ENCODE measurements at regions not wholly inside any gene's neighbourhood (a gene's known extent, or its start where the extent isn't known, plus 50 kb on each side); places are given as distances from the start of the nearest gene placed in this dataset.

DNA sequence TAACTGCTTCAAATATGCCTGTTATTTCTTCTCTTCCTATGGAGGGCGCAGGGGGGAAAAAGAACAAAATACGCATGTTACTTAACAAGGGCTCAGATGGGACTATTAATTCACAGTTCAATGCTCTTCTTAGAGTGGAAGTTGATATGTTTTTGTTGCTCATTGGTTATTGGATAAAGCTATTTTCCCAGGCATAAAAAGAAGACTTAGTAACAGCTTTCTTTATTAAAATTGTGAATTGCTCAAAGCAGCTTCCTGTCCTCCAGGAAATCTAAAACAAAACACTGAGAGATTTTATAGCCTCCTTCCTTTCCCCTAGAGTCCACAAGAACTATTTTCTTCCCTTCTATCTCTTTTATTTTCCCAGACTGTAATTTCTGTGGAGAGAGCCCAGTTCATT is 180.8 kb downstream of the SH3BP4 start:
- no peaks in the 10 kb centered on the region for H3K9me3 ChIP-seq (ENCODE audit: control insufficient read depth, insufficient read depth, low read depth, low read length)
- no peak overlapping the region for H3K27ac ChIP-seq (ENCODE audit: insufficient read depth, low read length)
- no peak for TF ChIP-seq EZH2 (IDR thresholded peaks at IDR 0.05; ENCODE audit: low read length, missing control alignments)
- TF ChIP-seq, protein P1, sequence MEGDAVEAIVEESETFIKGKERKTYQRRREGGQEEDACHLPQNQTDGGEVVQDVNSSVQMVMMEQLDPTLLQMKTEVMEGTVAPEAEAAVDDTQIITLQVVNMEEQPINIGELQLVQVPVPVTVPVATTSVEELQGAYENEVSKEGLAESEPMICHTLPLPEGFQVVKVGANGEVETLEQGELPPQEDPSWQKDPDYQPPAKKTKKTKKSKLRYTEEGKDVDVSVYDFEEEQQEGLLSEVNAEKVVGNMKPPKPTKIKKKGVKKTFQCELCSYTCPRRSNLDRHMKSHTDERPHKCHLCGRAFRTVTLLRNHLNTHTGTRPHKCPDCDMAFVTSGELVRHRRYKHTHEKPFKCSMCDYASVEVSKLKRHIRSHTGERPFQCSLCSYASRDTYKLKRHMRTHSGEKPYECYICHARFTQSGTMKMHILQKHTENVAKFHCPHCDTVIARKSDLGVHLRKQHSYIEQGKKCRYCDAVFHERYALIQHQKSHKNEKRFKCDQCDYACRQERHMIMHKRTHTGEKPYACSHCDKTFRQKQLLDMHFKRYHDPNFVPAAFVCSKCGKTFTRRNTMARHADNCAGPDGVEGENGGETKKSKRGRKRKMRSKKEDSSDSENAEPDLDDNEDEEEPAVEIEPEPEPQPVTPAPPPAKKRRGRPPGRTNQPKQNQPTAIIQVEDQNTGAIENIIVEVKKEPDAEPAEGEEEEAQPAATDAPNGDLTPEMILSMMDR (conservative IDR thresholded peaks at IDR 0.05 in 1 of 2, IDR thresholded peaks at IDR 0.05 in 1 of 2; ENCODE audit: low read depth in 1 of 2, low read length in 2 of 2), result no peak
- no peak overlapping the region for H2AFZ ChIP-seq (ENCODE audit: low read length)
- H3K4me1 ChIP-seq (ENCODE audit: control insufficient read depth, extremely low read depth, insufficient read depth, low read length), result no peaks in the 10 kb centered on the region
- no peaks in the 10 kb centered on the region for H3K36me3 ChIP-seq (ENCODE audit: control insufficient read depth, insufficient read depth, low read length)
- no peak overlapping the region for H3K4me2 ChIP-seq (ENCODE audit: extremely low read depth, insufficient read depth, low read length)
- H3K9ac ChIP-seq (ENCODE audit: insufficient read depth, low read length), result no peak overlapping the region
- DNase-seq (ENCODE audit: low read depth in 2 of 2), result no peak
- H3K79me2 ChIP-seq (ENCODE audit: control insufficient read depth, insufficient read depth, low read length), result no peaks in the 10 kb centered on the region
- no peak overlapping the region for H3K4me3 ChIP-seq (replicated peaks in 1 of 4; ENCODE audit: control extremely low read depth in 1 of 4, insufficient read depth in 1 of 4, low read depth in 3 of 4, low read length in 4 of 4)
- no peaks in the 10 kb centered on the region for H4K20me1 ChIP-seq (ENCODE audit: control insufficient read depth, extremely low read depth, insufficient read depth, low read length)
- no peaks in the 10 kb centered on the region for H3K27me3 ChIP-seq (ENCODE audit: control insufficient read depth, insufficient read depth, low read length)

DNA sequence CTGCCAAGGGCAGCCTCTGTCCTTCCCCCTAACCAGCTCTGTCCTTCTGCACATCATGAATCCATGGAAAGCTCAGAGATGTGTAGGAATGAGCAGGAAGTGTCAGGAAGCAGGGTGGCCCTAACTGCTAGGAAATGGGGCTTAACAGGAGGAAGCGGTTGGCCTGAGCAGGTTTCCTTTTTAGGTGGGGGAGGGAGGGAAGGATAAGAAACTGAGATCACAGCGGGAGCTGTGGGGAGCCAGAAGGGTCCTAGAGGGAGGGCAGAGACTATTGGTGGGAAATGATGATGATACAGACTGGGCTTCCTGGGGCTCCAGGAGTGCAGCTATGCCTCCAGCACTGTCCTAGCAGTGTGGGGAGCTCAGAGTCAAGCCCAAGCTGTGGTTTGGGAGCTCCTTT is 182.0 kb downstream of the SH3BP4 start:
- H3K4me2 ChIP-seq (ENCODE audit: extremely low read depth, insufficient read depth, low read length), result no peak overlapping the region
- no peak overlapping the region for H3K27ac ChIP-seq (ENCODE audit: insufficient read depth, low read length)
- no peaks in the 10 kb centered on the region for H3K27me3 ChIP-seq (ENCODE audit: control insufficient read depth, insufficient read depth, low read length)
- no peak overlapping the region for H3K4me3 ChIP-seq (replicated peaks in 1 of 4; ENCODE audit: control extremely low read depth in 1 of 4, insufficient read depth in 1 of 4, low read depth in 3 of 4, low read length in 4 of 4)
- H2AFZ ChIP-seq (ENCODE audit: low read length), result no peak overlapping the region
- no peaks in the 10 kb centered on the region for H3K4me1 ChIP-seq (ENCODE audit: control insufficient read depth, extremely low read depth, insufficient read depth, low read length)
- no peak for TF ChIP-seq EZH2 (IDR thresholded peaks at IDR 0.05; ENCODE audit: low read length, missing control alignments)
- TF ChIP-seq, protein P1 (conservative IDR thresholded peaks at IDR 0.05 in 1 of 2, IDR thresholded peaks at IDR 0.05 in 1 of 2; ENCODE audit: low read depth in 1 of 2, low read length in 2 of 2), result no peak
- no peaks in the 10 kb centered on the region for H4K20me1 ChIP-seq (ENCODE audit: control insufficient read depth, extremely low read depth, insufficient read depth, low read length)
- H3K36me3 ChIP-seq (ENCODE audit: control insufficient read depth, insufficient read depth, low read length), result no peaks in the 10 kb centered on the region
- no peak overlapping the region for H3K9ac ChIP-seq (ENCODE audit: insufficient read depth, low read length)
- no peaks in the 10 kb centered on the region for H3K9me3 ChIP-seq (ENCODE audit: control insufficient read depth, insufficient read depth, low read depth, low read length)
- DNase-seq (ENCODE audit: low read depth in 2 of 2), result no peak
- no peaks in the 10 kb centered on the region for H3K79me2 ChIP-seq (ENCODE audit: control insufficient read depth, insufficient read depth, low read length)

DNA sequence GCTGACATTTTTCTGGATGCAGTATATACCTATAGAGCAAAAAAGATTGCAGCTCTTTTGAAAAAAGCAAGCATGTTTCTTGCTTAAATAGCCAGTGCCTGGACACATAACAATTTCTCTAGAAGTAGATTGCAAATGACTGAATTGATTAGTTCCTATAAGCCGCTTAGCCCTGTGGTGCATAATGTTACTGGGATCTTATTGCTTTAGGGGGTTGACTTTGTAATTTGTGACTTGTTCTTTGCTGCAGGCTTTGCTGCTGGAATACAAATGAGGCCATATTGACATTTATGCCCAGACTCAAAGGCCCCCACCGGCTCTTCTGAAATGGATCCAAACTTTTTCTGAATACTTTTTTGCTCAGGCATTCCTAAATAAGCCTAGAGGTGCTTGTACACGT is 182.6 kb downstream of the SH3BP4 start:
- H3K36me3 ChIP-seq (ENCODE audit: control insufficient read depth, insufficient read depth, low read length), result no peaks in the 10 kb centered on the region
- H3K79me2 ChIP-seq (ENCODE audit: control insufficient read depth, insufficient read depth, low read length), result no peaks in the 10 kb centered on the region
- no peak overlapping the region for H2AFZ ChIP-seq (ENCODE audit: low read length)
- TF ChIP-seq, protein P1 (conservative IDR thresholded peaks at IDR 0.05 in 1 of 2, IDR thresholded peaks at IDR 0.05 in 1 of 2; ENCODE audit: low read depth in 1 of 2, low read length in 2 of 2), result no peak
- no peak for TF ChIP-seq EZH2 (IDR thresholded peaks at IDR 0.05; ENCODE audit: low read length, missing control alignments)
- no peak overlapping the region for H3K4me2 ChIP-seq (ENCODE audit: extremely low read depth, insufficient read depth, low read length)
- H3K9me3 ChIP-seq (ENCODE audit: control insufficient read depth, insufficient read depth, low read depth, low read length), result no peaks in the 10 kb centered on the region
- H3K27me3 ChIP-seq (ENCODE audit: control insufficient read depth, insufficient read depth, low read length), result no peaks in the 10 kb centered on the region
- no peaks in the 10 kb centered on the region for H3K4me1 ChIP-seq (ENCODE audit: control insufficient read depth, extremely low read depth, insufficient read depth, low read length)
- no peaks in the 10 kb centered on the region for H4K20me1 ChIP-seq (ENCODE audit: control insufficient read depth, extremely low read depth, insufficient read depth, low read length)
- H3K27ac ChIP-seq (ENCODE audit: insufficient read depth, low read length), result no peak overlapping the region
- no peak overlapping the region for H3K9ac ChIP-seq (ENCODE audit: insufficient read depth, low read length)
- no peak for DNase-seq (ENCODE audit: low read depth in 2 of 2)
- H3K4me3 ChIP-seq (replicated peaks in 1 of 4; ENCODE audit: control extremely low read depth in 1 of 4, insufficient read depth in 1 of 4, low read depth in 3 of 4, low read length in 4 of 4), result no peak overlapping the region

Measured in fibroblast of lung (primary cell).